MCF 10A (cell line): ENCODE measurements at regions not wholly inside any gene's neighbourhood (a gene's known extent, or its start where the extent isn't known, plus 50 kb on each side); places are given as distances from the start of the nearest gene placed in this dataset.
A peak's percentile ranks its signal among the peaks of the same experiment; 100 is the strongest.

ENCODE experiments used
- BruUV-seq: library from RNA; stranded (reverse); fragments of 400-500 nt; replicated peaks from 2 replicates; lab custom pipeline; 2021; lab: Mats Ljungman, UMichigan
- CTCF ChIA-PET: fragments of 300-600 bp; sonication (Branson Sonifier 250); formaldehyde crosslinking; extraction: SDS; loops from one replicate; lab custom pipeline; 2021; ENCODE audit warnings: antibody characterized with exemption, inconsistent platforms; lab: Yijun Ruan, JAX
- POLR2A ChIA-PET: fragments of 300-600, 350-650 bp; sonication (Branson Sonifier 250); formaldehyde crosslinking; extraction: SDS; loops from one replicate; lab custom pipeline; 2020; ENCODE audit warnings: antibody characterized with exemption, inconsistent platforms; lab: Yijun Ruan, JAX
- DNase-seq: peaks from one replicate; pipeline ENCODE4 v3.0.0-alpha.2; 2018; ENCODE audit not compliant: unreplicated experiment
- H3K27ac Mint-ChIP-seq: one replicate; pipeline ENCODE4 v1.8.0; 2022; ENCODE audit warnings: mild to moderate bottlenecking, low read depth, mixed read lengths; ENCODE audit not compliant: unreplicated experiment
- H3K27me3 Mint-ChIP-seq: one replicate; pipeline ENCODE4 v1.8.0; 2022; ENCODE audit warnings: mixed read lengths; ENCODE audit not compliant: insufficient read depth, unreplicated experiment
- H3K36me3 Mint-ChIP-seq: one replicate; pipeline ENCODE4 v1.8.0; 2022; ENCODE audit warnings: mild to moderate bottlenecking, moderate library complexity, mixed read lengths; ENCODE audit not compliant: insufficient read depth, unreplicated experiment
- H3K4me1 Mint-ChIP-seq: one replicate; pipeline ENCODE4 v1.8.0; 2022; ENCODE audit warnings: mixed read lengths; ENCODE audit not compliant: insufficient read depth, unreplicated experiment
- H3K4me3 Mint-ChIP-seq: one replicate; pipeline ENCODE4 v1.8.0; 2022; ENCODE audit warnings: mild to moderate bottlenecking, moderate library complexity, mixed read lengths; ENCODE audit not compliant: unreplicated experiment
- H3K9me3 Mint-ChIP-seq: one replicate; pipeline ENCODE4 v1.8.0; 2022; ENCODE audit warnings: mixed read lengths; ENCODE audit not compliant: unreplicated experiment
- intact Hi-C: fragments of 100-400 bp; cut with micrococcal nuclease; formaldehyde crosslinking; loops from 2 replicates; pipeline ENCODE4 v1.14.1; 2022
- TF ChIP-seq, protein P1 (sequence below): fragments of 200-600 bp; IDR thresholded peaks from one replicate; pipeline ENCODE4 v1.8.0; 2022; ENCODE audit warnings: antibody characterized with exemption, mild to moderate bottlenecking; ENCODE audit not compliant: unreplicated experiment

DNA sequence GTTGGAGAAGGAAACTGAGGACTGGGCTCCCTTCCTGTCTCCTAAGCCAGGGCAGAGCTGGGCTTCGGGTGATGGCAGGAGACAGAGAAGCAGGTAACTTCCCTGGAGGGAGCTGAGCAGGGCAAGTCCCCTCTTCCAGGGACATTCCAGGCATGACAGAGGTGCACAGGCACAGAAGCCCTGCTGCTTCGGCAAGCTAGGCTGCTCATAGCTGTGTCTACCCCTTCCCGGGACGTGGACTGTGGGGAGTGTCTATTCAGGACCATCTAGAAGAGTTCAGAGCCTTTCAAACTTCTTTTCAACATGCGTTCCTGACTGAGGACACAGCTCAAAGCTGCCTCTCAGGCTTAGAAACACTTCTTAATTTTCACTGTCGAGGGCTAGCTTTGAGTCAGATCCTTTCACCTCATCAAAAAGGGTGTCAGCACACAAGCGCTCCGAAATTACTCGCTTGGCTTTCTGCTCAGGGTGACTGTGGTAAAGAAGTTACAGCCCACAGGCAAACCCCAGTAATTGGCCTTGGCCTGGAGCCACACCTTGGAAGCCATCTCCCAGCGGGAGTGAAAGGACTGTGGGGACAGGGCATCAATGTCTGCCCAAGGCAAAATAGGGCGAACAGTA lies 63.7 kb upstream of the STEAP1B start:
- no peaks in the 10 kb centered on the region for H3K9me3 Mint-ChIP-seq
- H3K27ac Mint-ChIP-seq: no peak overlapping the region
- no peaks in the 10 kb centered on the region for H3K36me3 Mint-ChIP-seq
- DNase-seq: peak; percentile 54
- ChIA-PET CTCF (interaction anchor here (0.7 to 14.7 kb wide), 6 partner anchors 13 to 492 kb away, joined by 3 to 544 read pairs (median 5); partner anchors contain the start of gene IL6), POLR2A (interaction anchor here (0.7 to 1.7 kb wide), 6 partner anchors 14 to 314 kb away, joined by 3 to 7 read pairs (median 3); partner anchors contain the start of gene IL6)
- TF ChIP-seq, protein P1, sequence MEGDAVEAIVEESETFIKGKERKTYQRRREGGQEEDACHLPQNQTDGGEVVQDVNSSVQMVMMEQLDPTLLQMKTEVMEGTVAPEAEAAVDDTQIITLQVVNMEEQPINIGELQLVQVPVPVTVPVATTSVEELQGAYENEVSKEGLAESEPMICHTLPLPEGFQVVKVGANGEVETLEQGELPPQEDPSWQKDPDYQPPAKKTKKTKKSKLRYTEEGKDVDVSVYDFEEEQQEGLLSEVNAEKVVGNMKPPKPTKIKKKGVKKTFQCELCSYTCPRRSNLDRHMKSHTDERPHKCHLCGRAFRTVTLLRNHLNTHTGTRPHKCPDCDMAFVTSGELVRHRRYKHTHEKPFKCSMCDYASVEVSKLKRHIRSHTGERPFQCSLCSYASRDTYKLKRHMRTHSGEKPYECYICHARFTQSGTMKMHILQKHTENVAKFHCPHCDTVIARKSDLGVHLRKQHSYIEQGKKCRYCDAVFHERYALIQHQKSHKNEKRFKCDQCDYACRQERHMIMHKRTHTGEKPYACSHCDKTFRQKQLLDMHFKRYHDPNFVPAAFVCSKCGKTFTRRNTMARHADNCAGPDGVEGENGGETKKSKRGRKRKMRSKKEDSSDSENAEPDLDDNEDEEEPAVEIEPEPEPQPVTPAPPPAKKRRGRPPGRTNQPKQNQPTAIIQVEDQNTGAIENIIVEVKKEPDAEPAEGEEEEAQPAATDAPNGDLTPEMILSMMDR: no peak
- BruUV-seq: no TSS peak
- no peaks in the 10 kb centered on the region for H3K27me3 Mint-ChIP-seq
- H3K4me1 Mint-ChIP-seq: peaks cover 40% of the 10 kb centered on the region
- intact Hi-C loops: no loop called here
- H3K4me3 Mint-ChIP-seq: no peak overlapping the region

DNA sequence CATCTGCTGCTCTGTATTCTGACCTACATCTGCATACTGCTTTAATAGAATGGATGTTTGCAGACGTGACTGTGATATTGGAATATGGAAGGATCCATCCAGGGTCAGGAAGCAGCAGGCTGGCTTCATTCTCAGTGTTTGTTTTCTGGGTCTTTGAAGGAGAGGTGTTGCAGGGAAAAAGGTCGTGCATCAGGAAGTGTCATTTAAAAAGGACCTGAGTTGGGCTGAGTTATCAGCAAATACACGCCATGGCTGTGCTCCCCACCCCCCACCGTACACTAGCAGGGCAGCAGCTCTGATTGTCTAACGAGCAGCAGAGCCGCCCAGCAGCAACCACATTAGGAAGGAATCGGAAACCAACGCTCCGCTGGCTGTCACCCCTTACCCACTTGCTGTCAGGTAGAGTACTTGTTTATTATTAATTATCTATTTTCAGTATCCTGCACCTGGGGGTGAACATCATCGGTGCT lies 63.1 kb upstream of the STEAP1B start:
- Mint-ChIP-seq H3K27ac (no peak overlapping the region), H3K27me3 (no peaks in the 10 kb centered on the region), H3K36me3 (no peaks in the 10 kb centered on the region), H3K9me3 (no peaks in the 10 kb centered on the region), H3K4me3 (no peak overlapping the region), H3K4me1 (peaks cover 40% of the 10 kb centered on the region)
- TF ChIP-seq, protein P1: no peak
- no peak for DNase-seq
- ChIA-PET CTCF (interaction anchor here (0.7 to 14.7 kb wide), 6 partner anchors 14 to 492 kb away, joined by 3 to 544 read pairs (median 5); partner anchors contain the start of gene IL6), POLR2A (interaction anchor here (0.7 to 3.2 kb wide), 7 partner anchors 20 to 827 kb away, joined by 3 to 52 read pairs (median 3); partner anchors contain the start of gene IL6)
- BruUV-seq: no TSS peak
- intact Hi-C loops: no loop called here

DNA sequence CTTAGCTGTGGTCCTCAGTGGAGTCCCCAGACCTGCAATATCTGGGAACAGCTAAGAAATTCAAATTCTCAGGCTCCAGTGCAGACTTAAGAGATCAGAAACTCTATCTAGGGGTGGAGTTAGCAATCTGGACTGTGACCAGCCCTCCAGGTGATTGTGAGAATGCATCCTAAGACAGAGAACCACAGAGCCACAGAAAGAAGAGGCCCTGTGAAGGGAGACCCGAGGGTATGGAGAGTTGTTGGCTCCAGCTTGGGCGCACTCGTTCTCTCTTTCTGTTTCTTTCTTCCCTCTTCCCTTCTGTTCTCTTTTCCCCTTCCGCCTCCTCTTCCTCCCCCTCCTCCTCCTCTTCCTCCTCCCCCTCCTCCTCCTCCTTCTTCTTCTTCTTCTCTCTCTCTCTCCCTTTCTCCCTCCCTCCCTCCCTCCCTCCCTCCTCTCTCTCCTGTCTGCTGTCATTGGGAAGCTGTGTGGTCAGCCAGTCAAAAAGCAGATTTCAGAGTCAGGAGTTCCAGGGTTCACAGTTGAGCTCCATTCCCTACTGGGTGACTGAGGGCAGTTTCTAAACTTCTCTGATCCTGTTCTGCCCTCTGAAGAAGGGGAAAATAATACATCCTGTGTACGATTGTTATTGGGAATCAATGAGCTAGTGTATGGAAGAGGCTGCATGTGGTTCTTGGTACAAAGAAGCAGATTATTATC lies 62.1 kb upstream of the STEAP1B start:
- POLR2A ChIA-PET: interaction anchor here (1.4 to 3.2 kb wide), 4 partner anchors 20 to 457 kb away, joined by 3 to 52 read pairs (median 12); partner anchors contain the start of gene IL6

More for the DNA sequence above, 62.1 kb upstream of the STEAP1B start:
- CTCF ChIA-PET: interaction anchor here (0.5 to 14.7 kb wide), 15 partner anchors 11 to 493 kb away, joined by 3 to 544 read pairs (median 3); partner anchors contain the start of gene IL6
- Mint-ChIP-seq H3K4me3 (no peak overlapping the region), H3K4me1 (peaks cover 40% of the 10 kb centered on the region), H3K27ac (peak overlapping the region; percentile 77), H3K9me3 (no peaks in the 10 kb centered on the region), H3K27me3 (no peaks in the 10 kb centered on the region), H3K36me3 (no peaks in the 10 kb centered on the region)
- BruUV-seq: no TSS peak
- peak; percentile 57 for DNase-seq
- TF ChIP-seq, protein P1: no peak
- intact Hi-C loops: loop anchor here (2.0 kb wide), 1 partner anchor 297 kb away; no protein-coding TSS in a partner anchor
